HuH-7 (cell line): ENCODE measurements at regions not wholly inside any gene's neighbourhood (a gene's known extent, or its start where the extent isn't known, plus 50 kb on each side); places are given as distances from the start of the nearest gene placed in this dataset.
A peak's percentile ranks its signal among the peaks of the same experiment; 100 is the strongest.
"Not testable (repeated sequence)": the region's sequence is repeated elsewhere in the genome, so short reads cannot be mapped to it uniquely, and the experiment has no call there.

Experiments
- DNase-seq: peaks from one replicate; pipeline ENCODE4 v3.0.0; 2011; ENCODE audit warnings: low spot score

DNA sequence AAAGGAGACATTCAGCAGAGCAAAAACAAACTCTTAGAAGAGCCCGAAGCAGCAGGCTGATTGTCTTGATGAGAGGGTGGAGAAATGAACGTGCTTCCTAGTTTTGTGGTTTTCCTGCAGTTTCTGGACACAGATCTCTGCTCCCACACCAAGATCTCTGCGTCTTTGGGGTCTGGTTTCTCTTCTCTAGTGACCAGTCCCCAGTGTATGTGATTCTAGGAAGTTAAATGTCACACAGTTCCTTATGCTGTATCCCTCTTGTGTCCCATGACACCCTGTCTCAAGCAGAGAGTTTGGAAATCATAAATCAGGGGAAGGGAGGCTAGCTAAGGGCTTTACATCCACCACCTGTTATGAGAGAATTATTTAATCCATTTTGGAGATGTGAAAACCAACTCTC is 55.4 kb upstream of the KLF14 start:
- DNase-seq, result no peak

DNA sequence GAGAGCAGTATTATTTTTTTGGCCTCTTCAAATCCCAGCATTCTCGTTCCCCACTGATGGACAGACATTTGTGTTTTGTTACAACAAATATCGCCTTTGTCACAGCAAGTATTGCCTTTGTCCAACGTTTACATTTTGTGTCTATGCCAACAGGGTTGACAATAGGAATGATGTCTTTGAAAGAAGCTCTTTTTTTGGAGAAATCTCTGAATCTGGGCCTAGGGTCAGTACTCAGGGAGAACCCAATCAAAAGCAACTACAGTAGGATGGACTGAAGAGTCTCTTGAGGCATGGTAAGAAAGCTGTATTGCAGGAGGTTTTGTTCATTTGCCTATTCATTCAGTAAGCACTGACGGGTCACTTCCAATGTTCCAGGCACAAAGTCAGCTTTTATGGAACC is 57.7 kb upstream of the KLF14 start:
- no peak for DNase-seq

DNA sequence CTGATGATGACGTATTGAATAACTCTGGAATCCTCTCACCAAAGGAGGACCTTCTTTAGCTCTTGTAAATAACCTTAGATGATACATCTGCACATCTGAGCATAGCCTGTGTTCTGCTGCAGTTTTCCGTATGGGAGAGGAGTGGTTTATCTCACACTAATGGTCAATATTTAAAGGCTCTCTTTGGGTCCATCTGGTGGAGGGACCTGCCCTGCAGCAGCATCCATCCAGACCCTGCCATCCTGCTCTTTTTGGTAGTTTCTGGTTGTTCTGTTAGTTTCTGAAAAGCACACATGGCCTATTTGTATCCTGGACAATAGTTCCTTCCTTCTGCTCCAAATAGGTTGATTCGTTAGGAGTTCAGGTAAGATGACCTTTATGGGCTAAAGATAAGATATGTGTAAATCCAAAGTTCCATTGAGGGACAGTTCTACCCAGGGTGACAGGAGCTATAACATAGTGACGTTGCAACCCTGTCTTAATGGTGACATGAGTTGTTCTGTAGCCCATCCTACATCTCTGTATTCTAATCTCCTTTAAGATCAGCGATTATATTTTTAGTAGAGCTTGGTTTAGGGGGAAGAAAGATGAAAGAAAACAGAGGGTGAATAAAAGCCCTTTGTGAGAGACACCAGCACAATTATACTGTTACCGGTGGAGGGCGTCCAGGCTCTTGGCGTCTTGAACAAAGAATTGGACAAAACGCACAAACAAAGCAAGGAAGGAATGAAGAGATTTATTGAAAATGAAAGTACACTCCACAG is 60.0 kb upstream of the KLF14 start:
- peak; percentile 43 for DNase-seq

DNA sequence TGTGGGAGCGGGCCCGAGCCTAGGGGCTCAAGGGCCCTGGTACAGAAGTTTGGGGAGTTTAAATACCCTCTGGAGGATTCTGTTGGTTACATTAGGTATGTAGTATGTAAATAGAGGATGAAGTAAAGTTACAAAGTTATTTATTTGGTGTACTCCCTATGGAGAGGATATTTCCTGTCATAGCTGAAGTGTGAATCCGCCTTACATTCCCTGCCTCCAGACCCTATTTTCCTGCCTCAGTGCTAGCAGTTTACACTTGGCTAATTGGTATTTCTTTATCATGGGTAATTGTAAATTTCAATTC is 60.6 kb upstream of the KLF14 start:
- no peak for DNase-seq

DNA sequence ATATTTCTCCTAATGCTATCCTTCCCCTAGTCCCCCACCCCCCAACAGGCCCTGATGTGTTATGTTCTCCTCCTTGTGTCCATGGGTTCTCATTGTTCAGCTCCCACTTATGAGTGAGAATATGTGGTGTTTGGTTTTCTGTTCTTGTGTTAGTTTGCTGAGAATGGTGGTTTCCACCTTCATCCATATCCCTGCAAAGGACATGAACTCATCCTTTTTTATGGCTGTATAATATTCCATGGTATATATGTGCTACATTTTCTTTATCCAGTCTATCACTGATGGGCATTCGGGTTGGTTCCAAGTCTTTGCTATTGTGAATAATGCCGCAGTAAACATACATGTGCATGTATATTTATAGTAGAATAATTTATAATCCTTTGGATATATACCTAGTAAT is 62.4 kb upstream of the KLF14 start:
- not testable (repeated sequence) for DNase-seq

DNA sequence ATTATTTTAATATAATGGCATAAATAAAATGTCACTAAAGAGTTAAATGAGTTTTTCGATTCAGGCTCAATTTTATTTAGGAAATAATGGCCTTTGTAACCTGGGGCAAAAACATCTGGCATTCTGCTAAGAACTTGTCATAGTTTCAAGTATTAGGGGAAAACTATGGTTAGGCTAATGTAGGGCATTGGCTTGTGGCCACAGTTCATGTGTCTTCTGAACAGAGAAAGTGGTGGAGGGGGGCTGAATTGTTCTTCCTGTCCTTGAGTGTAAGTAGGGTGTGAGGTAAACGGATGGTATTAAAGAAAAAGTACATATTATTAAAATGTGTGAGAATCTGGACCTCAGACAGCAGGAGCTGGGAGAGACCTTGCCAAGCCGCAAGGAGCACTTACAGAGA is 69.1 kb upstream of the KLF14 start:
- no peak for DNase-seq

DNA sequence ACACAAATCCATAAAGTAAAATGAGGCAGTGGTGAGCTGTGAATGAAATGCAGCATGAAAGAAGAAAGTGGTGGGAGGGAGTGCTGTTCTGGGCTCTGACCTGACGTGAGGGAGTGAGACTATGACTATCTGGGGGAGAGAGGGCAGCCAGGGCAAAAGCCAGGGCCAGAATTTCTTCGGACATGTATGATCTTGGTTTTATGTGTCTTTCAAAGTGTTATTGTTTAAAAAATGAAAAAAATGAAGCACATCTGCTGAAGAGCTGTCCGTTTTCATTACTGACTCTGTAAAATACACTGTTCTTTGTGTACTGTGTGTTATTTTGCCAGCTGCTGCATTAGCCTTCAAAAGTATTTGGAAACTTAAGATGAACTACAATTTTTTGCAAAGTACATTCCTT is 70.2 kb upstream of the KLF14 start:
- DNase-seq, result no peak

DNA sequence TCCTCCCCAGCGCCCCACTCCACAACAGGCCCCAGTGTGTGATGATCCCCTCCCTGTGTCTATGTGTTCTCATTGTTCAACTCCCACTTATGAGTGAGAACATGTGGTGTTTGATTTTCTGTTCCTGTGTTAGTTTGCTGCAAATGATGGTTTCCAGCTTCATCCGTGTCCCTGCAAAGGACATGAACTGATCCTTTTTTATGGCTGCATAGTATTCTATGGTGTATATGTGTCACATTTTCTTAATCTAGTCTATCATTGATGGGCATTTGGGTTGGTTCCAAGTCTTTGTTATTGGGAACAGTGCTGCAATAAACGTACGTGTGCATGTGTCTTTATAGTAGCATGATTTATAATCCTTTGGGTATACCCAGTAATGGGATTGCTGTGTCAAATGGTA is 78.8 kb upstream of the KLF14 start:
- not testable (repeated sequence) for DNase-seq

DNA sequence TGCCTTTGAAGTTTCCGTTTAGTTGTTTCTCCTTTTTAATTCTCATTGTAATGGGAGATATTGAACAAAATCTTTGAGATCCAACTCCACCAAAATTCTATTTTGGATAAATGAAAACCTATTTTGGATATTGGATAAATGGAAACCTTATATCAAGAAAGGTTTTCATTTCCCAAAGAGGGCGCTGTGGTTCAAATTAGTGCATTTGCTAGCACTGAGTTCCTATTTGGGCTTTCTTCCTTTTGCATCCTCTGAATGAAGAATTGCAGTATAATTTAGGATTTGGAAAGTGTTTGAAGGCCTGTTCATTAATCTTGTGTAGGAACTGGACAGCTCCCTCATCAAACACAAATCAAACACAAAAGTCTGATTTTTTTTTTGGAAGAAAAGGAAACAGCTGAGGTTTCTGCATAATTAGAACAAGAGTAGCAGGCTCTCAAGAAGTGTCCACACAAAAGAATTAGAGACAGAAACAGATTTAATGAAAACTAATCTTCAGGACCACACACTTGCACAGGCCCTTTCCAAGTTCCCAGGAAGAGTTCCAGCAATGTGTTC is 80.8 kb upstream of the KLF14 start:
- no peak for DNase-seq

DNA sequence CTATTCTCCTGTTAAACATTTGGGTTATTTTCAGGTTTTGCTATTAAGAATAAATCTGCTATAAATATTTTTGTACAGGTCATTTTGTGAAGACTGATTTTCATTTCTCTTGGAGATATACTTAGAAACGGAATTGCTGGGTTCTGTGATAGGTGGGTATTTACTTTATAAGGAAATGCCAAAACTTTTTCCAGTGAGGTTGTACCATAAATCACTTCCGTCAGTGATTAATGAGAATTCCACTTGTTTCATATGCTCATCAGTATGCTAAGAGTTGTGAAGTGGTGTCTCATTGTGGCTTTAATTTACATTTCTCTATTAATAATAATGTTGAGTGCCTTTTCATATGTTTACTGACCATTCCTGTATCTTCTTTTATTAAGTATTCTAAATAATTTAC is 84.0 kb upstream of the KLF14 start:
- no peak for DNase-seq

DNA sequence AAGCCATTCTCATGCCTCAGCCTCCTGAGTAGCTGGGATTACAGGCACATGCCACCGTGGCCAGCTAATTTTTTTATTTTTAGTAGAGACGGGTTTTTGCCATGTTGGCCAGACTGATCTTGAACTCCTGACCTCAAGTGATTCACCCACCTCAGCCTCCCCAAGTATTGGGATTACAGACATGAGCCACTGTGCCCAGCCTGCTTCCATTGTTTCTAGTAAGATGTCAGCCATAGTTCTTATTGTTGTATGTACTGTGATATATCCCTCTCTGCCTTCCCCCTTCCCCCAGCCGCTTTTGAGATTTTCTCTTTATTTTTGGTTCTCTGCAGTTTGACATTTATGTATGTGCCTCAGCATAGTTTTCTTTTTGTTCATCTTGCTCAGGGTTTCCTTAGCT is 87.9 kb upstream of the KLF14 start:
- DNase-seq, result no peak

DNA sequence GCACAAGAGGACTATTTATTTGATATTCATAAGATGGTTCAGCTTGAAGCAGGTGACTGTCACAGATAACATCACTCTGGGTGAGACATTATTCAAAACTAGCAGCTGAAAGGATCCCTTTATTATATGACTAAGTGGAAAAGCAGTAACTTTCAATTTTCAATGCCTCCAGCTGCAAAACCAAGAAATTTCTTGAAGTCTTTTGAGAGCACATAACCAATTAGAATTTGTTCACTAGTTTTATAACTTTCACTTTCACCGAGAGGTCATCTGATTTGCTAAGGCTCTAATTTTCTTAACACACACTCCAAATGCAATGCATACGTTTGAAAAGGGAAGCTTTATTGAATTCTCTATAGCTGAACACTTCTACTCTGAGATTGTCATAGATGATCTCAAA is 88.6 kb upstream of the KLF14 start:
- no peak for DNase-seq

DNA sequence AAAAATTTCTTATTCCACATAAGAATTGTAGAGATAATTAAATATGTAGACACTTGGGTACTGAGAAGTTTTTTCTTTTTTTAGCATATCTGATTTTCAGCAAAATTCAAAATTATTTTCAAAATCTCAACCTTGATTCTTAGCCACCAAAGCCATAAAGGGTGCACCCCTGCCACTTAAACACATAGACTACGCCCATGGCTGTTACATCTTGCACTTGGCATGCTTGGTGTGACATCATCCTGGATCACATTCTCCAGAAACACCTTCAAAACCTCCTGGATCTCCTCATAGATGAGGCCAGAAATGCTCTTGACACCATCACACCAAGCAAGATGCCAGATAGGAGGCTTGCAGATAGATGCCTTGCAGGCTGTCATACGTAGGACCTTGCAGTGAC is 89.1 kb upstream of the KLF14 start:
- DNase-seq, result no peak

DNA sequence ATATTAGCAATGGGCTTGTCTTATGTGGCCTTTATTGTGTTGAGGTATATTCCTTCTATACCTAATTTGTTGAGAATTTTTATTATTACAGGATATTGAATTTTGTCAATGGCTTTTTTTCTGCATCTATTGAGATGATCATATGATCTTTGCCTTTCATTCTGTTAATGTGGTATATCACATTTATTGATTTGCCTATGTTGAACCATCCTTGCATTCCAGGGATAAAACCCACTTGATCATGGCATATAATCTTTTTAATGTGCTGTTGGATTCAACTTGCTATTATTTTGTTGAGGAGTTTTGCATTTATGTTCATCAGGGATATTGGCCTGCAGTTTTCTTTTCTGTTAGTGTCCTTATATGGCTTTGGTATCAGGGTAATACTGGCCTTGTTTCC is 91.8 kb upstream of the KLF14 start:
- no peak for DNase-seq

DNA sequence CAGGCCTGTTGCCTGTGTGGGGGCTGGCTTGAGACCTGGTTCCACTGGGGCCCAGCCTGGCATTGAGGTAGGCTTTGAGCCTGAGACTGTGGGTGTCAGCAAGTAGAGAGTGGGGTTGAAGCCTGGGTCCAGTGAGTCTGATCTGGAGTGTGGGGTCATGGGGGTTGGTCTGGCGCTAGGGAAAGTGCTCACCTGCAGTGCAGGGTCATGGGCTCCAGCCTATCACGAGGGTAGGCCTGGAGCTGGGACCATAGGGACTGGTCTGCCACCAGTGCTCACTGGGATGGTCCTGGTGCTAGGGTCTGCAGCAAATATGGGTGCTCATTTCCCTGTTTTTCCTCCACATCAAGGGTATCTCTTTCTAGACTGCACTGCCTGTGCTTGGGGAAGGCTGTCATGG is 95.4 kb upstream of the KLF14 start:
- DNase-seq, result no peak

DNA sequence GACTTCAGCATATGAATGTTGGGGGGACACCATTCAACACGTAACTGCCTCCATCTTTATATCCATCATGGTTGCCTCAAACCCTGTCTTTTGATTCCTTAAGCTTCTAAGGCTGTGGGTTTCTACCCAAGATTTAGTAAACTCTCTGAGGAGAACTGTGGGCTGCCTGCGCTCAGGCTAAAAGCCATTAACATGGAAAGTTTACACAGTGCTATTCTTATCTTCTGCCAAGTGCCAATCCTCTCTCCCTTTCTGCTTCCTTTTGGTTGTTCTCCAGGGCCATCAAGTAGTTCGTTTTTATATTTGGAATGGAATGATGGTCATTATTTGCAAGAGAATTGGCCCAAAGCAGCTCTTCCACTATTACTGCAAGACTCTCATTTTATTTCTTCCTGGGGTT is 97.3 kb upstream of the KLF14 start:
- DNase-seq, result no peak

DNA sequence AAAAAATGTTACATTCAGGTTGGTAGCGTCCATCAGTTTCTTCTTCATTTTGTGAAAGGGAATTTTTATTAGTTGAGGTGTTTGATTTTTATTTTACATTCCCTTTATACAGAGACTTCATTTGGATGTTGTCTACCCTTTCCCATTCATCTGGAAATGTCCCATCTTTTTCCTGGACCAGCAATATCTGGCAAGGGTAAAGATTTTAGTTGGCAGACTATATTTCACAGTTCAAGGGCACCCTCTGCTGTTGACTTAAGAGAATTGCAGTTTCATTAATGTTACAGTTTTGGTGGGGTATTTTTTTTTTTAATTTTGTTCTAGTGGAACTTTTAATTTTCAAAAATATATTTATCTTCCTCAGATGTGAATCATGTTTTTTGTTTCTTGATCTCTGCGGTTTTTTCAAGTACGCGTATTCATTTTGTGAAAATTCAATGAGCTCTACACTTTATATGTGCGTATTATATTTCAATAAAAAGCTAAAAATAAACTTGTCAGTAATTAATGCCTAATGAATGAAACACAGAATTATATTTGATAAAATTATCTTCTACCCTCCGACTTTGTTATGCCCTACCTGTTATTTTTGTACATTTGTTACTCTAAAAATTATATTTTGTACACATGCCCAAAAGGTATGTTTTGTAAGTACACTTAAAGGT is 97.9 kb upstream of the KLF14 start:
- DNase-seq, result peak; percentile 41

DNA sequence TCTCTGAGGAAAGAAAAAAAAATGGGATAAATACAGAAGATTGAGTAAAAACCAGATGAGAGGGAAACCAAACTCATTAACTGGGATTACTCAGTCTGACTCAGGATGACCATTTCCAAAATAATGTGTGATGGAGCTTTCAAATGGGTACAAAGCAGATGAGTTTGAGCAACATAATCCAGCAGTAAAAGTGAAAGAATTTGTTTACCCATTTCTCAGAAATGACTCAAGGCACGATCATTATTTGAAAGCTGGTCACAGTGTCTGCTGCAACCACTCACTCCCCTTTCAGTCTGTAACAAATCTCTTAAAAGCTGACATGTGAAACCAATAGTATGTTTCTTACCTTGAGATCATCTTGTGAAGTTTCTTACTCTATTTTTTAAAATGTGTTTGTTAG is 104.7 kb upstream of the KLF14 start:
- DNase-seq, result no peak

DNA sequence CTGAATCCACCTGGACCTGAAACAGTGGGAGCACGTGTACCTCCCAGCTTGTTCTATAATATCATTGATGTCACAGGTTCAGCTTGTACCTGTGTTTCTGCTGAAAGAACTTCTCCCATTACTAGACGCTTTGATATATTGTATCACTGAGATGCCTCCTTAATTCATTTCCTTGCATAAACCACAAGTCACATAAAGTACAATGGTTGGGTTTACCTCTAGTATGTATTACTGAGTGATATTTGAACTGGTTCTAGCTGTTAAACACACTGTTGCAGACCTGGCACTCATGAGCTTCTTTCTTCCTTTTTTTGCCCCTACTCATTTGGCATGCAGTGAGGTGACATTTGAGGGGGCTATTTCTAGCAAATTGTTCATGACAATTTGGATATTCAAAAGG is 106.6 kb upstream of the KLF14 start:
- no peak for DNase-seq

DNA sequence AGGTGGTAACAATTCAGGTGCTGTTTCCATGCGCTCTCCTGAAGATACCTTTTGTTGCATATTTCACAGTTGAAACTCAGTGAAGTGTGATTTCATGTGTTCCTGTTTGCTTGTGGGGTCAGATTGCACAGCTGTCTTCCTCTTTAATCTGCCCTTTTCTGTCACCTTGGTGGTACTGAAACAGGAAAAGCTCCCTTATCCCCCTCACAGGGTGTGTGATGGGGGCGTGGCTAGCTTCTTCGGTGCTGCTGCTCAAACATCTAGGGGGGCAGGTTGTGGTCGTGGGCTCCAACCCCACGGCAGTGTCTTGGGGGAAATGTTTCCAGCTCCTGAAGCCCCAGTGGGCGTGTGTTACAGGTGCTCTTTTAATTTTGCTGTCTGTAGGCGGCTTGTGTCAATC is 107.4 kb upstream of the KLF14 start:
- DNase-seq, result no peak

DNA sequence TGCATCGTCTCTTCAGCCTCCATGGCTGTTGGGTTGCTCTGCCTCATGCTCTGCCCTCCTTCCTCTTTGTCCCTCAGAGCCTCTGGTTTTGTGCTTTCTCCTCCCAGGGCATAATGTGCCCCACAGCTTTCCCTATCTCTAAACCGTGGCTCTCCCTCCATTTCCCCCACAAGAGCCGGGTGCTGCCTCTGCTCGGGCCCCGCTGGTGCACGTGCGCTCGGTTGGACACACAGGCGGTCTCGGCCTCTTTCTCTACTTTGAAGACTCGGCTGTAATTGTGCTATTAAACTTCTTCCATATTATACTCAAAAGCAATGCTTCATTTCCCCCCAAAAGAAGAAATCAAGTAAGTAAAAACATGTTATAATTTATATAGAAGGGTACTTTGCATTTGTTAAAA is 109.7 kb upstream of the KLF14 start:
- DNase-seq, result no peak

DNA sequence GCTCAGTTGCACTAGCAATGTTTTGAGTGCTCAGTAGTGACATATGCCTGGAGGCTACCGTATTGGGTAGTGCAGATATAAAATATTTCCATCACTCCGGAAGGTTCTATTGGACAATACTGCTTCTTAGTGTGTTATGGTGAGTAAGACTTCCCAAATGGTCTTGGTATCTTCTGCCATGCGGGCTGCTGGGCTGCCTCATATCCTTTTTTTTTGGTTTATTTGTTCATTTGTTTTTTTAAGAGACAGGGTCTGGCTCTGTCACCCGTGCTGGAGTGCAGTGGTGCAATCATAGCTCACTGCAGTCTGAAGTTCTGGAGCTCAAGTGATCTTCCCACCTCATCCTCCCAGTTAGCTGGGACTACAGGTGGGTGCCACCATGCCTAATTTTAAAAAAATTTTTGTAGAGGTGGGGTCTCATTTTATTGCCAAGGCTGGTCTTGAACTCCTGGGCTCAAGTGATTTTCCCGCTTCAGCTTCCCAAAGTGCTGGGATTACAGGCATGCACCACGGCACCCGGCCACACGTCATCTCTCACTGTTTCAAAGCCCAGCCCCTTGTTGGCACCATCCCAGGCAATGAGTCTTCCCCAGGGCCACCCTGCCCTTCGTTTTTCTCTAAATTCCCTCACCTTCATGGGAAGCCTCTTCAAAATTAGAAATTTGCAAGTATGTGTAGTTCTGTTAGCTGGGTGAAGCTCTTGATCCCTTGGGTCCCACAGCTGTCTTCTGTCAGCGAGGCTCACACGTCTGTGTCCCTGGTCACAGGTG is 111.0 kb upstream of the KLF14 start:
- DNase-seq, result no peak

DNA sequence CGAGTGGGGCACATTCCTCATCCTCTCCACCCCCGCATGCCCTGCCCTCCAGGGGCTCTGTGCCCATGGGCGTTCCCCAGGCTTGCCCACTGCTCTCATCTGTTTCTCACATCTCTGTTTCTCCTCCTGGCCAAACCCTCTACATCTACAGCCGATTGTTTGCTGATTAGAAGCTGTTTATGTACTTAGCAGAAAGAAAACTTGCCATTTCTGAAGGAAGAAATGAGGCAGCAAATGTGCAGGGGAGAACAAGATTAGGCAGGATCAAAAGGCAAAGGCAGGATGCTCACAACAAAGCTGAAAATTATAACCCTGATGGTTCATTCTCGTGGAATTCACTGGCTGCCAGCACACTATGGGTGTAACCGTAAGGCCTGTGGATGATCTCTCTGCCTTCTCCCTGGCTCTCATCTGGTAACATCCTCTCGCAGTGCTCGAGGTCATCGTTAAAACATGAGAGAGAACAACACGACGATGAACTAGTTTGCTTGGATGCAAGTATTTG is 111.6 kb upstream of the KLF14 start:
- DNase-seq, result no peak
